GM12874 (cell line): ENCODE measurements at regions not wholly inside any gene's neighbourhood (a gene's known extent, or its start where the extent isn't known, plus 50 kb on each side); places are given as distances from the start of the nearest gene placed in this dataset.

Experiments
- CTCF ChIP-seq: IDR thresholded peaks from 2 replicates; pipeline ENCODE4 v1.5.1; 2011; ENCODE audit warnings: low read depth, mild to moderate bottlenecking, control low read depth, low read length, moderate library complexity; ENCODE audit not compliant: insufficient read depth

- peak; percentile 45 for TF ChIP-seq CTCF
These were observed 82.9 kb downstream of the LAS1L start for GRCh38 chrX:65451663-65452062.

DNA sequence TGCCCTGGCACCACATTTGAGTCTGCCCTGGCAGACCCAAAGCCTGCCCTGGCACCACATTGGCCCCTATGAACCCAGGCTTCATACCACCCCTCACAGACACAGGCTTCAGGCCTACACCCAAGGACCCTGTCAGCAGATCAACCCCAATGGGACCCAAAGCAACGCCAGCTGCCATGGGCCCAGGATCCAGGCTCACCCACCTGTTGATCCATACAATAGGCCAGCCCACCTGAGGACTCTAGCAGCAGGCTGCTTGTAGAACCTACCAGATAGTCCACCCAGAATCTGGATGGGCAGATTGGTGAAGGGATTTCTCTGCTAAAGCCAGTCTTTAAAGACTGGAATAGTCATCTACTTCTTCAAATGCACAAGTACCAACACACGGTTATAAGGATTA, 114.4 kb downstream of the LAS1L start:
- no peak for TF ChIP-seq CTCF

GRCh38 chrX:65407157-65407626, 127.4 kb downstream of the LAS1L start:
- no peak for TF ChIP-seq CTCF

DNA sequence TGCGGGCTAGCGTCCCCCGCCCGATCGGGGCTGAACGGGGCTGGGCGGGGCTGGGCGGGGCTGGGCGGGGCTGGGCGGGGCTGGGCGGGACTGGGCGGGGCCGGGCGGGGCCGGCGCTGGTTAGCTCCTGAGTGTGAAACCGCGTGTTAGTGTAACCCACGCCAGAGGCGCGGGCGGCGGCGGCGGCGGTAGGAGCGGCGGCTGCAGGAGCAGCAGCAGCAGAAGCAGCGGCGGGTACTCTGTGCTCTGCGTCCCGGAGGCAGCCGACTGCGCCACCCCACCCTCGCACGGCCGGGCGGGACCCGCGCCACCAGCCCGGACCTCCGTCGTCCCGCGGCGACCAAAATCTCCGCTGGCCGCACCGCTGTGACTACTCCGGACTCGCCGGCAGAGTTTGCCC, 128.1 kb downstream of the LAS1L start:
- TF ChIP-seq CTCF: no peak

DNA sequence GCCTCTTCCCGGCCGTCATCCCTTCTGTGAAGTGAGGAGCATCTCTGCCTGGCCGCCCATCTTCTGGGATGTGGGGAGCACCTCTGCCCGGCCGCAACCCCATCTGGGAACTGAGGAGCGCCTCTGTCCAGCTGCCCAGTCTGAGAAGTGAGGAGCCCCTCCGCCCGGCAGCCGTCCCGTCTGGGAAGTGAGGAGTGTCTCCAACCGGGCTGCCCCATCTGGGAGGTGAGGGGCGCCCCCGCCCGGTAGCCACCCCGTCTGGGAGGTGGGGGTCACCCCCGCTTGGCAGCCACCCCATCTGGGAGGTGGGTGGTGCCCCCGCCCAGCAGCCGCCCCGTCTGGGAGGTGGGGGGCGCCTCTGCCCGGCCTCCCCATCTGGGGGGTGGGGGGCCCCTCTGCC, 142.3 kb downstream of the LAS1L start:
- no peak for TF ChIP-seq CTCF
